ENCODE measurements at regions not wholly inside any gene's neighbourhood (a gene's known extent, or its start where the extent isn't known, plus 50 kb on each side); places are given as distances from the start of the nearest gene placed in this dataset.

GRCh38 chr20:16171180-16171579, 402.1 kb downstream of the KIF16B start:
- POLR2A ChIA-PET = no interaction called here
- DNase-seq (ENCODE audit: low read depth) = no peak
- TF ChIP-seq, protein P1, sequence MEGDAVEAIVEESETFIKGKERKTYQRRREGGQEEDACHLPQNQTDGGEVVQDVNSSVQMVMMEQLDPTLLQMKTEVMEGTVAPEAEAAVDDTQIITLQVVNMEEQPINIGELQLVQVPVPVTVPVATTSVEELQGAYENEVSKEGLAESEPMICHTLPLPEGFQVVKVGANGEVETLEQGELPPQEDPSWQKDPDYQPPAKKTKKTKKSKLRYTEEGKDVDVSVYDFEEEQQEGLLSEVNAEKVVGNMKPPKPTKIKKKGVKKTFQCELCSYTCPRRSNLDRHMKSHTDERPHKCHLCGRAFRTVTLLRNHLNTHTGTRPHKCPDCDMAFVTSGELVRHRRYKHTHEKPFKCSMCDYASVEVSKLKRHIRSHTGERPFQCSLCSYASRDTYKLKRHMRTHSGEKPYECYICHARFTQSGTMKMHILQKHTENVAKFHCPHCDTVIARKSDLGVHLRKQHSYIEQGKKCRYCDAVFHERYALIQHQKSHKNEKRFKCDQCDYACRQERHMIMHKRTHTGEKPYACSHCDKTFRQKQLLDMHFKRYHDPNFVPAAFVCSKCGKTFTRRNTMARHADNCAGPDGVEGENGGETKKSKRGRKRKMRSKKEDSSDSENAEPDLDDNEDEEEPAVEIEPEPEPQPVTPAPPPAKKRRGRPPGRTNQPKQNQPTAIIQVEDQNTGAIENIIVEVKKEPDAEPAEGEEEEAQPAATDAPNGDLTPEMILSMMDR (IDR thresholded peaks at IDR 0.05; ENCODE audit: insufficient read depth, low read depth, low read length) = no peak
- Histone ChIP-seq H3K36me3 (ENCODE audit: control insufficient read depth, insufficient read depth, low read length) (no peaks in the 10 kb centered on the region), H3K27me3 (ENCODE audit: control insufficient read depth, insufficient read depth, low read length) (no peaks in the 10 kb centered on the region), H3K4me3 (ENCODE audit: low read depth, low read length) (no peak overlapping the region)
- CTCF ChIA-PET = no interaction called here

DNA sequence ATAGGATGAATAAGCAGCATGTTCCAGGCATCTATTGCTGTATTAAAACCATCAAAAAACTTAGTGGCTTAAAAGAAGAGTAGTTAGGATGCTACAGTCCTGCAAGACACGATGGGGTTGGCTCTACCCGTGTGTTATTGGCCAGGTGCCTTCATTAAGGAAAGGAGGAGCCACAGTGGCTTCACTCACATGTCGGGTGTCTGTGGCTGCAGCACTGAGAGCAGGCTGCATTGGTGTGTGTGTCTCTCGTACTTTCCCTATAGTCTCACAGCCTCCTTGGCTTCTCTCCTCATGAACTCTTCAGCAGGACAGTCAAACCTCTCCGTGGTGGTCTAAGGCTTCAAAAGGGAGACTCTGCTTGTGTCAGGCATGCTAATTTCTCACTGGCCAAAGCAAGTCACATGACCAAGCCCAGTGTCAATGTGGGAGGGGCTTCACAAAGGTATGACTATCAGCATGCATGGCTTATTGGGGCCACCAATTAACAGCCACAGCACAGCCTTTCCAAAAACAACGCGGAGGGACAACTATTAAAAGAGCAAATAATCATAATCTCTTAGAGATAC, 402.8 kb downstream of the KIF16B start:
- TF ChIP-seq, protein P1 (IDR thresholded peaks at IDR 0.05; ENCODE audit: insufficient read depth, low read depth, low read length) = no peak
- DNase-seq (ENCODE audit: low read depth) = no peak
- H3K4me3 ChIP-seq (ENCODE audit: low read depth, low read length) = no peak overlapping the region
- ChIA-PET CTCF (no interaction called here), POLR2A (no interaction called here)
- H3K27me3 ChIP-seq (ENCODE audit: control insufficient read depth, insufficient read depth, low read length) = no peaks in the 10 kb centered on the region
- no peaks in the 10 kb centered on the region for H3K36me3 ChIP-seq (ENCODE audit: control insufficient read depth, insufficient read depth, low read length)

- H3K4me3 ChIP-seq (ENCODE audit: low read depth, low read length) = no peak overlapping the region
- ChIA-PET CTCF (no interaction called here), POLR2A (no interaction called here)
- DNase-seq (ENCODE audit: low read depth) = no peak
- no peaks in the 10 kb centered on the region for H3K36me3 ChIP-seq (ENCODE audit: control insufficient read depth, insufficient read depth, low read length)
- TF ChIP-seq, protein P1 (IDR thresholded peaks at IDR 0.05; ENCODE audit: insufficient read depth, low read depth, low read length) = no peak
- no peaks in the 10 kb centered on the region for H3K27me3 ChIP-seq (ENCODE audit: control insufficient read depth, insufficient read depth, low read length)
These were observed 405.7 kb downstream of the KIF16B start for GRCh38 chr20:16167423-16168130.

- ChIA-PET POLR2A (no interaction called here), CTCF (no interaction called here)
- TF ChIP-seq, protein P1 (IDR thresholded peaks at IDR 0.05; ENCODE audit: insufficient read depth, low read depth, low read length) = no peak
These were observed 406.5 kb downstream of the KIF16B start for GRCh38 chr20:16166737-16167136.

DNA sequence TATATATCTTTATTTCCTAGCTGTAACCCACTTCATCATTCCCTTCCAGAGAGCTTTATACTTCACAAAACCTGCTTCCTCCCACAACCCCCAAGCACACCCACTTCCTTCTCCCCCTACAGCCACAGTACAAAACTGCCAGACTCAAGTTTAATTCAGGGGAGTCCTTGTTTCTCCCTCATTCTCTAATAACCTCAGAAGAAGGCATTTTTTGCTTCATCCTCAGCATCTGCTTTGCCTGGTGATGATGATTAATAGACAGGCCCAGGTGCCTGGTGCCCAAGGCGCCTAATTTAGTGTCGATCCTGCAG, 414.3 kb downstream of the KIF16B start:
- H3K4me3 ChIP-seq (ENCODE audit: low read depth, low read length) = no peak overlapping the region
- H3K36me3 ChIP-seq (ENCODE audit: control insufficient read depth, insufficient read depth, low read length) = no peaks in the 10 kb centered on the region
- CTCF ChIA-PET = no interaction called here
- no peak for DNase-seq (ENCODE audit: low read depth)
- TF ChIP-seq, protein P1 (IDR thresholded peaks at IDR 0.05; ENCODE audit: insufficient read depth, low read depth, low read length) = no peak
- H3K27me3 ChIP-seq (ENCODE audit: control insufficient read depth, insufficient read depth, low read length) = no peaks in the 10 kb centered on the region
- POLR2A ChIA-PET = no interaction called here

More at GRCh38 chr20:16166737-16167136, 406.5 kb downstream of the KIF16B start:
- Histone ChIP-seq H3K27me3 (ENCODE audit: control insufficient read depth, insufficient read depth, low read length) (no peaks in the 10 kb centered on the region), H3K4me3 (ENCODE audit: low read depth, low read length) (no peak overlapping the region), H3K36me3 (ENCODE audit: control insufficient read depth, insufficient read depth, low read length) (no peaks in the 10 kb centered on the region)
- DNase-seq (ENCODE audit: low read depth) = no peak
